DMS114 treated with DMSO at 0.1 percent for 48 hours (cell line): ENCODE measurements at regions not wholly inside any gene's neighbourhood (a gene's known extent, or its start where the extent isn't known, plus 50 kb on each side); places are given as distances from the start of the nearest gene placed in this dataset.
A peak's percentile ranks its signal among the peaks of the same experiment; 100 is the strongest.
"Not testable (repeated sequence)": the region's sequence is repeated elsewhere in the genome, so short reads cannot be mapped to it uniquely, and the experiment has no call there.

Experiments used
- DNase-seq: peaks from one replicate; lab custom pipeline; 2025; ENCODE audit not compliant: unreplicated experiment; lab: John Stamatoyannopoulos, UW

- not testable (repeated sequence) for DNase-seq
Measured at GRCh38 chr1:120357046-120357445, 57.8 kb upstream of the NBPF8 start.

- DNase-seq: not testable (repeated sequence)
Measured at GRCh38 chr1:120356170-120356569, 58.7 kb upstream of the NBPF8 start.

- peak; percentile 54 for DNase-seq
Measured at GRCh38 chr1:120354618-120355184, 60.1 kb upstream of the NBPF8 start.

DNA sequence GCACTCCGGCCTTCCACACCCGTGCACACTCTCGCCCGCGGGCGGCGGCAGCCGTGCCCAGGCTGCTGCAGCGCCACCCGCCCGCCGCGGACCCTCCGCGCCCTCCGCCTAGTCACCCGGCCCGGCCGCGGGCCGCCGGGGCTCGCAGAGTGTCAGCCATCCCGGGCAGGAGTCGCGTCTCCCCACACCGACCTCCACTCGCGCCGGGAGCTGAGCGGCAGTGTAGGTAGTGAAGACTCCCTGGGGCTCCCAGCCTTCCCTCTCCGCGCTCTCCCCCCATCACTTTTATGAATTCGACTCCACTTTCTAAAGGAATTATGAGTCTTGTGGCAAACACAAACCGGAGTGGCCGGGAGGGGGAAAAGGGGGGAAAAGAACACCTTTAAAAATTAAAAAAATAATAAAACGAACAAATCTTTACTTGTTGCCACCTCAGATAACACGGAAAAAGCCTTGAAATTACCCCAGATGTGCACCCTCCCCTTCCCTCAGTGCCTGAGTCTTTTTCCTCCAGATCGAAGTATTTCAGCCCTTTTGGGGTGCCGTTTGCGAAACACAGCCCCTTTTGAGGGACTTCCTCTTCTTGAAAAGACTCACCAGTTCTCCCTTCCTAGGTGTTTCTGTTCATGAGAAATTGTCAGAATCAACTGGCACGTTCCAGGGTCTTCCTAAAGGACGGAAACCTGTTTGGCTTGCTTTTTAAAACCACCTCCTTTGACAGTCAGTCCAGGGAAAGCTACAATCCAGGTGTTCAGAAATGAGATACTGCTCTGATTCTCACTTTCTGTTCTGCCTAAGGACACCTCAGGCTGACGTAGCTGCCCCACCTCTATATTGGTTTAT is 72.4 kb upstream of the NBPF8 start:
- DNase-seq: not testable (repeated sequence)

DNA sequence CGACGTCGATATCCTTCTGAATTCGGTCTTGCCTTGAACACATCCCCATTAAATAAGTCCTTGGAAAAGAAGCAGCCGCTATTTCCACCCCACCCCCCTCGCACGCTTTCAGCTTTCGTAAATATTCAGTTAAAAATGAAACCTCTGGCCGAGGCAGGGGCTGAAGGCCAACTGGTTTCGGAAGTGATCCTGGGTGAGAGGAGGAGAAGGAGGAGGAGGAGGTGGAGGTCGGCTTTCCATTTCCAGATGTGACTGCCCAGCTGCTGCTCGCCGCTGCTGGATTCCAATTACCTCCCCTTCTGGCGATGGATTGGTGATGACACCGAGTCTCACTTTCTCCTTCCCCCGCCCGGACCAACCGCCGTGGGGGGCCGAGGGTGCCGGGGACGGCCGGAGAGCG is 73.1 kb upstream of the NBPF8 start:
- DNase-seq: not testable (repeated sequence)

- DNase-seq: not testable (repeated sequence)
Measured at GRCh38 chr1:120340838-120341751, 73.7 kb upstream of the NBPF8 start.

DNA sequence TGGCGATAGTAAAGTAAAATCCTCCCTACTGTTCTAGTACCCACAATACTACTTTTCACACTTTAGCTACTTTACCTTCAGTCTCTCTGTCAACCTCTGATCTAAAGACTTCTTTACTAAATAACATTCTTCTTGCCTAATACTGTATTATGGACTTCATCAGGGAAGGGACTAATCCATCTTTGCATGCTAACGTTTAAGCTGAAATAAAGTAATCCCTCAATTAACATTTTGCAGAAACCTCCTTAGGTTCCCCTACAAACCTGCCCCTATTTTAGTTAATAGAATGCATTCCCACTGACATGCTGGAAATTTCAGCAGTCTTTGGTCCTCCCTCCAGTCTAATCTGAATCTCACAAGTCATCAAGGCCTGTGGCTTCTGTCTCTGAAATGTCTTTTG is 99.1 kb upstream of the NBPF8 start:
- not testable (repeated sequence) for DNase-seq

DNA sequence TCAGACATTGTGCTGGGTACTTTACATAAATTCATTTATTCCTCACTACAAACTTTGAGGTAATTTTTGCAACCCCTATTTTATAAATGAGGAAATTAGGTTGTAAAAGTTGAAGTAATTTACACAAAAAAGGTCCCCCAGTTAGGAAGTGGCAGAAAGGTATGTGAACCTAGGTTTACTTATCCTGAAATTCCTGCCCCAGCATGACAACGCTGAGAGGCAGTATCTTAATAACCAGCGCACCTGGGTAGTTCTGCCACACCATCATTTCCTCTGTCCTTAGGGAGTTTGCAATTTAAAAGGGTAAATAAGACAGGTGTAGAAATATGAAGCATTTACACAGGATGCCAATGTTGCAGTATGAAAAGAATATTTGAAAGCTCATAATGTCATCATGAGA is 102.9 kb upstream of the NBPF8 start:
- DNase-seq: not testable (repeated sequence)

- not testable (repeated sequence) for DNase-seq
Measured at GRCh38 chr1:120308940-120309578, 105.8 kb upstream of the NBPF8 start.

GRCh38 chr1:120305046-120305445 is 109.8 kb upstream of the NBPF8 start:
- not testable (repeated sequence) for DNase-seq

DNA sequence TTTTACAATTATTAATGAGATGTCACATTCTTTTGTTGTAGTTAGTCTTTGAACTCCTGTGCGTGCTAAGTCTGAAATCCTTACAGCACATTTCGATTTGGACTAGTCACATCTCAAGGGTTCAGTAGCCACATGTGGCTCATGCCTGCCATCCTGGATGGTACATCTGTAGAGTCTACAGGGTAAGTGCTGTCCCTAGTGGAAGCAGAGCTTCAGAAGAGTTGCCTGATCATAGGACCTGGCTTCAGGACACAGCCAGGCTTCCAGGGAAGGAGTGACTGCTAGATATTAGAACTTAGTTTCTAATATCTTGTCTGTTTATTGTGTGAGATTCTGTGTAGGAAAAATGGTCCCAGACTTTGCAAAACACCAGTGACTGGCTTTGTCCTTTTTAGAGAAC is 110.5 kb upstream of the NBPF8 start:
- not testable (repeated sequence) for DNase-seq

GRCh38 chr1:120299433-120300057 is 115.3 kb upstream of the NBPF8 start:
- DNase-seq: not testable (repeated sequence)

DNA sequence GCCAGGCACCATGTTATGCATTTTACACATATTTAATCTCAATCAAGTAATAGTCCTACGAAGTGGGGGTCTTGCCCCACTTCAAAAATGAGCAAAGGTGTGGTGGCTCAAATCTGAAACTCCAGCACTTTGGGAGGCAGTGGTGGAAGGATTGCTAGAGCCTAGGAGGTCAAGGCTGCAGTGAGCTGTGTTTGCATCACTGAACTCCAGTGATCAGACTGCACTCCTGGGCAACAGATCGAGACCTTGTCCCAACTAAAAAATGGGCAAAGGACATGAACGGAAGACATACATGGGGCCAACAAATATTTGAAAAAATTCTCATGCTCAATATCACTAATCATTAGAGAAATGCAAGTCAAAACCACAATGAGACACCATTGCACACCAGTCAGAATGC is 116.3 kb upstream of the NBPF8 start:
- DNase-seq: not testable (repeated sequence)

- DNase-seq: not testable (repeated sequence)
Measured at GRCh38 chr1:120297345-120297953, 117.4 kb upstream of the NBPF8 start.

GRCh38 chr1:120290105-120290504 is 113.8 kb upstream of the SEC22B start:
- DNase-seq: not testable (repeated sequence)

DNA sequence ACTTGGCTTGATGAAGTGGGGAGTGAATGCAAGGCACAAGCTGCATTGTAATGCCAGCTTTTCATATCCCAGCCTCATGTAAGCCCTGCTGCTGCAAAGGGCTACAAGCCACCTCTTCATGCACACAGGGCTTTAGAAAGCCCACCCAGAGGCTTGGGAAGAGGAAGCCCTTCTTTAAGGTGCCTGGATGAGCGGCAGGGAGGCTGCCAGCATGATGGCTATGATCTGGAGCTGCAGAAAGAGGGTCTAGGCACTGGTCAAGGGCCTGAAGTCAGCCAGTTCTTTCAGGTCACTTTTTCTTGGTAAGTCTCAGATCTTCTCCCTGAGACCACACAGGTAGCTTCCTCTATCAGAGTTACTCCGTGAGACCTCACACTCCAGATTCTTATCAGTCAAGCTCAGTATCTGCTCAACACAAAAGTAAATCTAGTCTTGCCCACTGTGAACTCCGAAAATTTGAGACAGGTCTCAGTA is 113.3 kb upstream of the SEC22B start:
- DNase-seq: not testable (repeated sequence)

GRCh38 chr1:120288814-120289600 is 112.7 kb upstream of the SEC22B start:
- not testable (repeated sequence) for DNase-seq

GRCh38 chr1:120288167-120288566 is 111.8 kb upstream of the SEC22B start:
- not testable (repeated sequence) for DNase-seq
